Neural cell (in vitro differentiated cells): ENCODE measurements at regions not wholly inside any gene's neighbourhood (a gene's known extent, or its start where the extent isn't known, plus 50 kb on each side); places are given as distances from the start of the nearest gene placed in this dataset.

Source experiments
- H2AFZ ChIP-seq: fragments of 200-600, 300-800 bp; sonication (generic), shearing (Covaris generic); 2 replicates; pipeline ENCODE4 v1.6.0; 2014; ENCODE audit warnings: low read depth, mild to moderate bottlenecking, antibody characterized with exemption, low read length, moderate library complexity
- H3F3A ChIP-seq: fragments of 200-600 bp; shearing (Covaris generic); 2 replicates; pipeline ENCODE4 v1.6.1; 2016; ENCODE audit warnings: mild to moderate bottlenecking, moderate library complexity, mixed read lengths, antibody characterized with exemption, low read length; ENCODE audit not compliant: insufficient read depth, poor library complexity, severe bottlenecking
- H3K27ac ChIP-seq: fragments of 200-600, 300-800 bp; sonication (generic), shearing (Covaris generic); 2 replicates; pipeline ENCODE4 v1.5.1; 2014; ENCODE audit warnings: mild to moderate bottlenecking, low read length, moderate library complexity
- H3K27me3 ChIP-seq: fragments of 300-800, 200-600 bp; sonication (generic), shearing (Covaris generic); 2 replicates; pipeline ENCODE4 v1.6.0; 2014; ENCODE audit warnings: mild to moderate bottlenecking, low read depth, low read length, moderate library complexity; ENCODE audit not compliant: insufficient read depth
- H3K36me3 ChIP-seq: fragments of 300-800, 200-600 bp; sonication (generic), shearing (Covaris generic); 2 replicates; pipeline ENCODE4 v1.5.1; 2014; ENCODE audit warnings: mild to moderate bottlenecking, antibody characterized with exemption, low read length, moderate library complexity; ENCODE audit not compliant: insufficient read depth
- H3K4me2 ChIP-seq: fragments of 300-800, 200-600 bp; sonication (generic), shearing (Covaris generic); 2 replicates; pipeline ENCODE4 v1.6.0; 2014; ENCODE audit warnings: mild to moderate bottlenecking, low read length
- H3K4me3 ChIP-seq: fragments of 300-800, 200-600 bp; sonication (generic), shearing (Covaris generic); 2 replicates; pipeline ENCODE4 v1.5.1; 2014; ENCODE audit warnings: mild to moderate bottlenecking, low read length, moderate library complexity
- H3K79me2 ChIP-seq: fragments of 200-600 bp; shearing (Covaris generic); replicated peaks from 2 replicates; pipeline ENCODE4 v1.6.0; 2014; ENCODE audit warnings: mild to moderate bottlenecking, low read length, moderate library complexity; ENCODE audit not compliant: insufficient read depth
- H3K9ac ChIP-seq: fragments of 300-800, 200-600 bp; sonication (generic), shearing (Covaris generic); 2 replicates; pipeline ENCODE4 v1.6.1; 2016; ENCODE audit warnings: mild to moderate bottlenecking, low read length, mixed read lengths
- H3K9me2 ChIP-seq: fragments of 200-600 bp; shearing (Covaris generic); 2 replicates; pipeline ENCODE4 v1.6.1; 2016; ENCODE audit warnings: mild to moderate bottlenecking, low read length, mixed read lengths; ENCODE audit not compliant: insufficient read depth
- H3K9me3 ChIP-seq: fragments of 200-600, 300-800 bp; sonication (generic), shearing (Covaris generic); 2 replicates; pipeline ENCODE4 v1.6.1; 2016; ENCODE audit warnings: mild to moderate bottlenecking, mixed run types, low read length, moderate library complexity, mixed read lengths
- H4K20me1 ChIP-seq: fragments of 200-600 bp; shearing (Covaris generic); 2 replicates; pipeline ENCODE4 v1.6.1; 2016; ENCODE audit warnings: mild to moderate bottlenecking, mixed run types; ENCODE audit not compliant: insufficient read depth
- CTCF ChIP-seq: fragments of 450-650 bp; IDR thresholded peaks from 2 replicates; pipeline ENCODE4 v1.5.1; 2014; ENCODE audit warnings: antibody characterized with exemption, mild to moderate bottlenecking, moderate library complexity; ENCODE audit not compliant: poor library complexity, severe bottlenecking
- EP300 ChIP-seq: fragments of 450-650 bp; conservative IDR thresholded peaks from 2 replicates; pipeline ENCODE4 v1.6.1; 2014; ENCODE audit warnings: antibody characterized with exemption, mild to moderate bottlenecking, moderate library complexity; ENCODE audit not compliant: poor library complexity, severe bottlenecking
- EZH2 ChIP-seq: fragments of 200-600, 300-800 bp; shearing (Covaris generic), sonication (generic); IDR thresholded peaks from 2 replicates; pipeline ENCODE4 v1.6.1; 2014; ENCODE audit warnings: antibody characterized with exemption, low read length, borderline replicate concordance, mild to moderate bottlenecking; ENCODE audit not compliant: insufficient read depth, poor library complexity, severe bottlenecking
- MXI1 ChIP-seq: fragments of 450-650 bp; conservative IDR thresholded peaks from 2 replicates; pipeline ENCODE4 v1.6.1; 2014; ENCODE audit warnings: antibody characterized with exemption, mild to moderate bottlenecking; ENCODE audit not compliant: poor library complexity, severe bottlenecking
- POLR2AphosphoS5 ChIP-seq: IDR thresholded peaks from 2 replicates; pipeline ENCODE4 v1.6.1; 2012
- RAD21 ChIP-seq: fragments of 450-650 bp; conservative IDR thresholded peaks from 2 replicates; pipeline ENCODE4 v1.6.1; 2014; ENCODE audit warnings: antibody characterized with exemption, mild to moderate bottlenecking, moderate library complexity
- REST ChIP-seq: IDR thresholded peaks from 2 replicates; pipeline ENCODE4 v1.6.1; 2012; ENCODE audit warnings: borderline replicate concordance
- SMC3 ChIP-seq: fragments of 450-650 bp; conservative IDR thresholded peaks from 2 replicates; pipeline ENCODE4 v1.6.1; 2014; ENCODE audit warnings: antibody characterized with exemption, mild to moderate bottlenecking, moderate library complexity; ENCODE audit not compliant: poor library complexity
- TAF1 ChIP-seq: IDR thresholded peaks from 2 replicates; pipeline ENCODE4 v1.6.1; 2012; ENCODE audit warnings: low read depth

GRCh38 chr17:72515291-72516065, 394.7 kb downstream of the SOX9 start:
- Histone ChIP-seq H2AFZ (no peak overlapping the region), H3K36me3 (no peaks in the 10 kb centered on the region), H4K20me1 (no peaks in the 10 kb centered on the region), H3K9me2 (no peaks in the 10 kb centered on the region), H3K9ac (no peak overlapping the region), H3K4me3 (peak overlapping the region; percentile 27), H3K27ac (no peak overlapping the region), H3K27me3 (no peaks in the 10 kb centered on the region), H3K79me2 (no peaks in the 10 kb centered on the region), H3K4me2 (no peak overlapping the region), H3F3A (no peaks in the 10 kb centered on the region), H3K9me3 (no peaks in the 10 kb centered on the region)
- TF ChIP-seq REST (no peak), RAD21 (no peak), SMC3 (no peak), TAF1 (no peak), EZH2 (no peak), CTCF (no peak), EP300 (no peak), MXI1 (no peak), POLR2AphosphoS5 (no peak)

GRCh38 chr17:72516772-72517399, 396.1 kb downstream of the SOX9 start:
- H3F3A ChIP-seq = no peaks in the 10 kb centered on the region
- no peak overlapping the region for H3K4me2 ChIP-seq
- H3K27ac ChIP-seq = no peak overlapping the region
- H4K20me1 ChIP-seq = no peaks in the 10 kb centered on the region
- TF ChIP-seq CTCF (no peak), EZH2 (no peak), MXI1 (no peak), EP300 (no peak), TAF1 (no peak), REST (no peak), POLR2AphosphoS5 (no peak), SMC3 (no peak), RAD21 (no peak)
- H3K9me2 ChIP-seq = no peaks in the 10 kb centered on the region
- no peak overlapping the region for H2AFZ ChIP-seq
- no peaks in the 10 kb centered on the region for H3K9me3 ChIP-seq
- no peak overlapping the region for H3K4me3 ChIP-seq
- H3K9ac ChIP-seq = no peak overlapping the region
- no peaks in the 10 kb centered on the region for H3K36me3 ChIP-seq
- H3K79me2 ChIP-seq = no peaks in the 10 kb centered on the region
- no peaks in the 10 kb centered on the region for H3K27me3 ChIP-seq
